ENCODE measurements at regions not wholly inside any gene's neighbourhood (a gene's known extent, or its start where the extent isn't known, plus 50 kb on each side); places are given as distances from the start of the nearest gene placed in this dataset.

- no peak overlapping the region for H3K27ac ChIP-seq (ENCODE audit: low read depth, low read length)
- BruUV-seq (replicated peaks), result no TSS peak
Observed at GRCh38 chr4:32172086-32172485, 1451.9 kb downstream of the PCDH7 start.

DNA sequence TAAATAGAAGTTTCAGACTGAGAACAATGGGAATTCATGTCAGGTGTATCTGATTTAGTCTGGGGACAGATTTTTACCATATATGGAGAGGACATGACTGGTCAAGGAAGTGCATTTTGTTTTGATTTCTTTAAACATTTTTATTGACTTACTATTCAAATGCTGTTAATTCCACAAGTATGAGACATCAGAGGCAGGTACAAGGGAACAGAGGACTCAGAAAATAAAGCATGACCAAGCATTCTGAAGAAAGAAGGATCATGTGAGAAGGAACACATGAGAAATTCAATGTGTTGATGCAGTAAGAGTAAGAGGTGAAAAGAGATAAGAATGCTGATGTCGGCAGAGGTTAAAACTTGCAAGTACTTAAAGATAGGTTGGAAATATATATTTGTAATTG lies 1452.6 kb downstream of the PCDH7 start:
- Histone ChIP-seq H3K9me2 (ENCODE audit: insufficient read depth) (no peaks in the 10 kb centered on the region), H3K27me3 (ENCODE audit: insufficient read depth, low read length) (no peaks in the 10 kb centered on the region), H3K4me3 (replicated peaks in 1 of 2; ENCODE audit: low read depth in 1 of 2, low read length in 2 of 2) (no peak overlapping the region), H3K4me1 (ENCODE audit: control insufficient read depth in 1 of 2, insufficient read depth in 2 of 2, low read length in 2 of 2) (no peaks in the 10 kb centered on the region), H2AFZ (ENCODE audit: low read depth, low read length, poor library complexity, severe bottlenecking) (peak overlapping the region; percentile 63), H3K9ac (ENCODE audit: low read length) (no peak overlapping the region), H4K20me1 (ENCODE audit: insufficient read depth) (no peaks in the 10 kb centered on the region), H3K36me3 (ENCODE audit: control insufficient read depth in 1 of 2, insufficient read depth in 2 of 2, low read length in 2 of 2) (no peaks in the 10 kb centered on the region), H3K9me3 (ENCODE audit: control insufficient read depth in 1 of 2, insufficient read depth in 1 of 2, low read depth in 1 of 2, low read length in 2 of 2) (no peaks in the 10 kb centered on the region), H3K27ac (ENCODE audit: low read depth, low read length) (no peak overlapping the region), H3K4me2 (ENCODE audit: low read length) (no peak overlapping the region), H3K79me2 (ENCODE audit: insufficient read depth, low read length) (no peaks in the 10 kb centered on the region)
- ChIA-PET RAD21 (ENCODE audit: low non-redundant PET in 1 of 2, low total read pairs in 2 of 2, uncharacterized antibody in 2 of 2, unreplicated experiment in 2 of 2) (no interaction called here), POLR2A (no interaction called here), CTCF (no interaction called here)
- no peak for ATAC-seq
- TF ChIP-seq EGR1 (IDR thresholded peaks at IDR 0.05; ENCODE audit: low read depth) (no peak), SRF (IDR thresholded peaks at IDR 0.05; ENCODE audit: low read depth) (peak; percentile 39; the same call in 1 of the 2 replicates), MAX (IDR thresholded peaks at IDR 0.05) (no peak), SP1 (IDR thresholded peaks at IDR 0.05; ENCODE audit: low read depth) (no peak), ELF1 (IDR thresholded peaks at IDR 0.05; ENCODE audit: borderline replicate concordance, low read depth) (no peak)
- no TSS peak for BruUV-seq (replicated peaks)
- no peak for DNase-seq (ENCODE audit: low read depth, low spot score)
- intact Hi-C loops (cut with micrococcal nuclease), result no loop called here

More at GRCh38 chr4:32172086-32172485, 1451.9 kb downstream of the PCDH7 start:
- Histone ChIP-seq H3K79me2 (ENCODE audit: insufficient read depth, low read length) (no peaks in the 10 kb centered on the region), H2AFZ (ENCODE audit: low read depth, low read length, poor library complexity, severe bottlenecking) (peak overlapping the region; percentile 60), H3K9ac (ENCODE audit: low read length) (no peak overlapping the region), H3K9me2 (ENCODE audit: insufficient read depth) (no peaks in the 10 kb centered on the region), H3K9me3 (ENCODE audit: control insufficient read depth in 1 of 2, insufficient read depth in 1 of 2, low read depth in 1 of 2, low read length in 2 of 2) (no peaks in the 10 kb centered on the region), H4K20me1 (ENCODE audit: insufficient read depth) (no peaks in the 10 kb centered on the region), H3K36me3 (ENCODE audit: control insufficient read depth in 1 of 2, insufficient read depth in 2 of 2, low read length in 2 of 2) (no peaks in the 10 kb centered on the region), H3K4me1 (ENCODE audit: control insufficient read depth in 1 of 2, insufficient read depth in 2 of 2, low read length in 2 of 2) (no peaks in the 10 kb centered on the region), H3K27me3 (ENCODE audit: insufficient read depth, low read length) (no peaks in the 10 kb centered on the region), H3K4me2 (ENCODE audit: low read length) (no peak overlapping the region), H3K4me3 (replicated peaks in 1 of 2; ENCODE audit: low read depth in 1 of 2, low read length in 2 of 2) (no peak overlapping the region)
- DNase-seq (ENCODE audit: low read depth, low spot score) (no peak), ATAC-seq (no peak)
- ChIA-PET POLR2A (no interaction called here), CTCF (no interaction called here), RAD21 (ENCODE audit: low non-redundant PET in 1 of 2, low total read pairs in 2 of 2, uncharacterized antibody in 2 of 2, unreplicated experiment in 2 of 2) (no interaction called here)
- TF ChIP-seq JUND (IDR thresholded peaks at IDR 0.05), result no peak
- no peak for TF ChIP-seq SP1 (IDR thresholded peaks at IDR 0.05; ENCODE audit: low read depth)
- TF ChIP-seq SRF (IDR thresholded peaks at IDR 0.05; ENCODE audit: low read depth), result no peak
- TF ChIP-seq ELF1 (IDR thresholded peaks at IDR 0.05; ENCODE audit: borderline replicate concordance, low read depth), result no peak
- no peak for TF ChIP-seq CBX3 (IDR thresholded peaks at IDR 0.05; ENCODE audit: low read depth)
- TF ChIP-seq EGR1 (IDR thresholded peaks at IDR 0.05; ENCODE audit: low read depth), result no peak
- intact Hi-C loops (cut with micrococcal nuclease), result no loop called here

Data from HCT116 (cell line).